Activated CD4-positive, alpha-beta T cell treated with anti-CD3 and anti-CD28 coated beads for 36 hours (primary cell): ENCODE measurements at regions not wholly inside any gene's neighbourhood (a gene's known extent, or its start where the extent isn't known, plus 50 kb on each side); places are given as distances from the start of the nearest gene placed in this dataset.
"Not testable (repeated sequence)": the region's sequence is repeated elsewhere in the genome, so short reads cannot be mapped to it uniquely, and the experiment has no call there.

Source experiments
- ATAC-seq: fragments of 200-7000 bp; cut with Tn5 transposase; one replicate; pipeline ENCODE4 v1.10.0; 2021; ENCODE audit warnings: mild to moderate bottlenecking, moderate library complexity
- CTCF ChIA-PET: fragments of 350-600 bp; sonication (Branson Sonifier 250); formaldehyde crosslinking; loops from one replicate; lab custom pipeline; 2021; ENCODE audit warnings: antibody characterized with exemption; lab: Charles Lee
- POLR2A ChIA-PET: fragments of 350-600 bp; sonication (Branson Sonifier 250); formaldehyde crosslinking; loops from one replicate; lab custom pipeline; 2021; ENCODE audit warnings: antibody characterized with exemption, inconsistent platforms; lab: Charles Lee
- DNase-seq: peaks from one replicate; pipeline ENCODE4 v3.0.0-alpha.2; 2020
- H3K27ac Mint-ChIP-seq: one replicate; pipeline ENCODE4 v1.8.0; 2021; ENCODE audit warnings: mixed read lengths
- H3K27me3 Mint-ChIP-seq: one replicate; pipeline ENCODE4 v1.8.0; 2021; ENCODE audit warnings: mixed read lengths
- H3K36me3 Mint-ChIP-seq: one replicate; pipeline ENCODE4 v1.8.0; 2021; ENCODE audit warnings: low read depth, mixed read lengths
- H3K4me1 Mint-ChIP-seq: one replicate; pipeline ENCODE4 v1.8.0; 2021; ENCODE audit warnings: mixed read lengths
- H3K4me3 Mint-ChIP-seq: one replicate; pipeline ENCODE4 v1.8.0; 2021; ENCODE audit warnings: mild to moderate bottlenecking, moderate library complexity, mixed read lengths
- H3K9me3 Mint-ChIP-seq: one replicate; pipeline ENCODE4 v1.8.0; 2021; ENCODE audit warnings: low read depth, mixed read lengths
- intact Hi-C, 2 experiments: fragments of 100-400 bp; cut with DNase I in 1 of 2; cut with micrococcal nuclease in 1 of 2; formaldehyde crosslinking; loops; one replicate each; pipeline versions ENCODE4 v1.14.2 to v1.15.1; 2022 to 2024; cut with DNase I, micrococcal nuclease

GRCh38 chr17:14595656-14596055, 294.8 kb downstream of the HS3ST3B1 start:
- Mint-ChIP-seq H3K27ac (no peak overlapping the region), H3K4me1 (peaks cover 13% of the 10 kb centered on the region), H3K27me3 (peaks cover 11% of the 10 kb centered on the region), H3K9me3 (peaks cover 4% of the 10 kb centered on the region), H3K36me3 (no peaks in the 10 kb centered on the region), H3K4me3 (no peak overlapping the region)
- no peak for ATAC-seq
- intact Hi-C loops: no loop called here
- ChIA-PET CTCF (no interaction called here), POLR2A (no interaction called here)
- no peak for DNase-seq

- ChIA-PET CTCF (no interaction called here), POLR2A (no interaction called here)
- H3K27me3 Mint-ChIP-seq: peaks cover 11% of the 10 kb centered on the region
- H3K4me1 Mint-ChIP-seq: peaks cover 13% of the 10 kb centered on the region
- no peak overlapping the region for H3K27ac Mint-ChIP-seq
- no peak overlapping the region for H3K4me3 Mint-ChIP-seq
- no peaks in the 10 kb centered on the region for H3K9me3 Mint-ChIP-seq
- intact Hi-C loops: no loop called here
- ATAC-seq: no peak
- H3K36me3 Mint-ChIP-seq: no peaks in the 10 kb centered on the region
- DNase-seq: no peak
Observed at GRCh38 chr17:14594690-14595089, 293.8 kb downstream of the HS3ST3B1 start.

GRCh38 chr17:14593956-14594355, 293.1 kb downstream of the HS3ST3B1 start:
- intact Hi-C loops: no loop called here
- peaks cover 11% of the 10 kb centered on the region for H3K27me3 Mint-ChIP-seq
- ATAC-seq (no peak), DNase-seq (no peak)
- H3K27ac Mint-ChIP-seq: no peak overlapping the region
- no peaks in the 10 kb centered on the region for H3K36me3 Mint-ChIP-seq
- CTCF ChIA-PET: no interaction called here
- peaks cover 13% of the 10 kb centered on the region for H3K4me1 Mint-ChIP-seq
- POLR2A ChIA-PET: no interaction called here
- no peak overlapping the region for H3K4me3 Mint-ChIP-seq
- no peaks in the 10 kb centered on the region for H3K9me3 Mint-ChIP-seq

- ChIA-PET POLR2A (no interaction called here), CTCF (no interaction called here)
- DNase-seq (no peak), ATAC-seq (no peak)
- H3K36me3 Mint-ChIP-seq: no peaks in the 10 kb centered on the region
- peaks cover 8% of the 10 kb centered on the region for H3K4me1 Mint-ChIP-seq
- no peaks in the 10 kb centered on the region for H3K9me3 Mint-ChIP-seq
- intact Hi-C loops: no loop called here
- no peak overlapping the region for H3K4me3 Mint-ChIP-seq
- H3K27me3 Mint-ChIP-seq: peaks cover 6% of the 10 kb centered on the region
- H3K27ac Mint-ChIP-seq: no peak overlapping the region
Observed at GRCh38 chr17:14590459-14591250, 289.8 kb downstream of the HS3ST3B1 start.

GRCh38 chr17:14585099-14585498, 284.2 kb downstream of the HS3ST3B1 start:
- DNase-seq (no peak), ATAC-seq (no peak)
- CTCF ChIA-PET: interaction anchor here (0.6 kb wide), 1 partner anchor 21 kb away, joined by 3 read pairs; no protein-coding TSS in a partner anchor
- peaks cover 5% of the 10 kb centered on the region for H3K4me1 Mint-ChIP-seq
- H3K4me3 Mint-ChIP-seq: no peak overlapping the region
- POLR2A ChIA-PET: no interaction called here
- H3K9me3 Mint-ChIP-seq: no peaks in the 10 kb centered on the region
- H3K27ac Mint-ChIP-seq: no peak overlapping the region
- intact Hi-C loops: no loop called here
- H3K36me3 Mint-ChIP-seq: no peaks in the 10 kb centered on the region
- no peaks in the 10 kb centered on the region for H3K27me3 Mint-ChIP-seq

- Mint-ChIP-seq H3K9me3 (no peaks in the 10 kb centered on the region), H3K27me3 (no peaks in the 10 kb centered on the region), H3K4me3 (no peak overlapping the region), H3K36me3 (no peaks in the 10 kb centered on the region), H3K27ac (no peak overlapping the region), H3K4me1 (peaks cover 5% of the 10 kb centered on the region)
- POLR2A ChIA-PET: no interaction called here
- intact Hi-C loops: no loop called here
- CTCF ChIA-PET: no interaction called here
- DNase-seq (no peak), ATAC-seq (no peak)
Observed at GRCh38 chr17:14582996-14583395, 282.1 kb downstream of the HS3ST3B1 start.

GRCh38 chr17:14581186-14581830, 280.4 kb downstream of the HS3ST3B1 start:
- no peak for DNase-seq
- Mint-ChIP-seq H3K27me3 (no peaks in the 10 kb centered on the region), H3K4me1 (peaks cover 5% of the 10 kb centered on the region), H3K4me3 (no peak overlapping the region), H3K36me3 (no peaks in the 10 kb centered on the region), H3K9me3 (no peaks in the 10 kb centered on the region), H3K27ac (no peak overlapping the region)
- POLR2A ChIA-PET: no interaction called here
- CTCF ChIA-PET: no interaction called here
- intact Hi-C loops: no loop called here
- ATAC-seq: no peak

- DNase-seq (no peak), ATAC-seq (no peak)
- POLR2A ChIA-PET: no interaction called here
- peaks cover 5% of the 10 kb centered on the region for H3K4me1 Mint-ChIP-seq
- H3K9me3 Mint-ChIP-seq: no peaks in the 10 kb centered on the region
- H3K36me3 Mint-ChIP-seq: no peaks in the 10 kb centered on the region
- peaks cover 2% of the 10 kb centered on the region for H3K27me3 Mint-ChIP-seq
- no peak overlapping the region for H3K4me3 Mint-ChIP-seq
- no peak overlapping the region for H3K27ac Mint-ChIP-seq
- CTCF ChIA-PET: no interaction called here
- intact Hi-C loops: no loop called here
Observed at GRCh38 chr17:14580499-14580898, 279.6 kb downstream of the HS3ST3B1 start.

- ChIA-PET POLR2A (no interaction called here), CTCF (no interaction called here)
- intact Hi-C loops: no loop called here
- ATAC-seq (no peak), DNase-seq (no peak)
- Mint-ChIP-seq H3K9me3 (no peaks in the 10 kb centered on the region), H3K27ac (no peak overlapping the region), H3K36me3 (no peaks in the 10 kb centered on the region), H3K4me3 (no peak overlapping the region), H3K27me3 (peaks cover 2% of the 10 kb centered on the region), H3K4me1 (peaks cover 2% of the 10 kb centered on the region)
Observed at GRCh38 chr17:14579716-14580115, 278.8 kb downstream of the HS3ST3B1 start.

GRCh38 chr17:14575471-14575953, 274.6 kb downstream of the HS3ST3B1 start:
- H3K27ac Mint-ChIP-seq: no peak overlapping the region
- H3K9me3 Mint-ChIP-seq: no peaks in the 10 kb centered on the region
- no peak for ATAC-seq
- no peaks in the 10 kb centered on the region for H3K4me1 Mint-ChIP-seq
- H3K4me3 Mint-ChIP-seq: no peak overlapping the region
- peaks cover 2% of the 10 kb centered on the region for H3K27me3 Mint-ChIP-seq
- intact Hi-C loops: no loop called here
- ChIA-PET POLR2A (no interaction called here), CTCF (no interaction called here)
- DNase-seq: no peak
- H3K36me3 Mint-ChIP-seq: no peaks in the 10 kb centered on the region

GRCh38 chr17:14560325-14560724, 259.4 kb downstream of the HS3ST3B1 start:
- intact Hi-C loops, H3K4me1 Mint-ChIP-seq, H3K27me3 Mint-ChIP-seq, POLR2A ChIA-PET, DNase-seq, ATAC-seq, H3K27ac Mint-ChIP-seq, H3K36me3 Mint-ChIP-seq, H3K4me3 Mint-ChIP-seq, H3K9me3 Mint-ChIP-seq: not testable (repeated sequence)
- CTCF ChIA-PET: interaction anchor here (1.0 kb wide), 1 partner anchor 8 kb away, joined by 4 read pairs; no protein-coding TSS in a partner anchor
